ENCODE measurements at regions not wholly inside any gene's neighbourhood (a gene's known extent, or its start where the extent isn't known, plus 50 kb on each side); places are given as distances from the start of the nearest gene placed in this dataset.

DNA sequence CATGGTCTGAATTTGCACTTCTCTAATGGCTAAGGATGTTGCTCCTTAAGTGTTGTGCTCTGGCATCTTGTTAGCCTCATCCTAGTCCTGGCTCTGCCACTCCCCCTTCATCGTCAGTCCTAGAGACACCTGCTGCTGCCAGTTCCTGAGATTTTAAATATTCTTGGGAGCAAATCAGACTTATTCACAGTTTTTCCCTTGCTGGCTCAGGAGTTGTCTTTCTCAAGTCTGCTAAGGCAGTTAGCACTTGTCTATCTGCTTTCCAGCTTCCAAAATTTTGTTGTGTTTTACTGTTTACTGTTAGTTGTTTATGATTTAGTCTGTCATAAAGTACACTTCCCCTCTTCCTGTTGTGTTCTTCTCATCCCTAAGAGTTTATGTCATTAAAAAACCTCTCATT lies 201.0 kb downstream of the KIF26A start:
- DNase-seq, result no peak
- no TSS peak for BruUV-seq (replicated peaks)
- Histone ChIP-seq H3K9me2 (ENCODE audit: insufficient read depth) (no peaks in the 10 kb centered on the region), H3K4me2 (no peak overlapping the region), H3K4me1 (replicated peaks; ENCODE audit: insufficient read depth) (no peaks in the 10 kb centered on the region), H3K27ac (no peak overlapping the region), H3K79me2 (ENCODE audit: low read depth) (no peaks in the 10 kb centered on the region), H4K20me1 (ENCODE audit: insufficient read depth) (no peaks in the 10 kb centered on the region), H3K9me3 (ENCODE audit: insufficient read depth, low read depth) (no peaks in the 10 kb centered on the region), H3K27me3 (ENCODE audit: insufficient read depth, low read depth) (peaks cover 53% of the 10 kb centered on the region), H3F3A (ENCODE audit: insufficient read depth, low read depth) (no peaks in the 10 kb centered on the region), H2AFZ (no peak overlapping the region), H3K36me3 (ENCODE audit: low read depth) (no peaks in the 10 kb centered on the region), H3K4me3 (no peak overlapping the region)
- intact Hi-C loops (cut with micrococcal nuclease; ENCODE audit: unreplicated experiment), result no loop called here
- CTCF ChIA-PET, result no interaction called here
- TF ChIP-seq EZH2 (IDR thresholded peaks at IDR 0.05; ENCODE audit: low read depth), result no peak
- TF ChIP-seq, protein P1, sequence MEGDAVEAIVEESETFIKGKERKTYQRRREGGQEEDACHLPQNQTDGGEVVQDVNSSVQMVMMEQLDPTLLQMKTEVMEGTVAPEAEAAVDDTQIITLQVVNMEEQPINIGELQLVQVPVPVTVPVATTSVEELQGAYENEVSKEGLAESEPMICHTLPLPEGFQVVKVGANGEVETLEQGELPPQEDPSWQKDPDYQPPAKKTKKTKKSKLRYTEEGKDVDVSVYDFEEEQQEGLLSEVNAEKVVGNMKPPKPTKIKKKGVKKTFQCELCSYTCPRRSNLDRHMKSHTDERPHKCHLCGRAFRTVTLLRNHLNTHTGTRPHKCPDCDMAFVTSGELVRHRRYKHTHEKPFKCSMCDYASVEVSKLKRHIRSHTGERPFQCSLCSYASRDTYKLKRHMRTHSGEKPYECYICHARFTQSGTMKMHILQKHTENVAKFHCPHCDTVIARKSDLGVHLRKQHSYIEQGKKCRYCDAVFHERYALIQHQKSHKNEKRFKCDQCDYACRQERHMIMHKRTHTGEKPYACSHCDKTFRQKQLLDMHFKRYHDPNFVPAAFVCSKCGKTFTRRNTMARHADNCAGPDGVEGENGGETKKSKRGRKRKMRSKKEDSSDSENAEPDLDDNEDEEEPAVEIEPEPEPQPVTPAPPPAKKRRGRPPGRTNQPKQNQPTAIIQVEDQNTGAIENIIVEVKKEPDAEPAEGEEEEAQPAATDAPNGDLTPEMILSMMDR (conservative IDR thresholded peaks at IDR 0.05), result no peak
- POLR2A ChIA-PET (ENCODE audit: unreplicated experiment), result no interaction called here

DNA sequence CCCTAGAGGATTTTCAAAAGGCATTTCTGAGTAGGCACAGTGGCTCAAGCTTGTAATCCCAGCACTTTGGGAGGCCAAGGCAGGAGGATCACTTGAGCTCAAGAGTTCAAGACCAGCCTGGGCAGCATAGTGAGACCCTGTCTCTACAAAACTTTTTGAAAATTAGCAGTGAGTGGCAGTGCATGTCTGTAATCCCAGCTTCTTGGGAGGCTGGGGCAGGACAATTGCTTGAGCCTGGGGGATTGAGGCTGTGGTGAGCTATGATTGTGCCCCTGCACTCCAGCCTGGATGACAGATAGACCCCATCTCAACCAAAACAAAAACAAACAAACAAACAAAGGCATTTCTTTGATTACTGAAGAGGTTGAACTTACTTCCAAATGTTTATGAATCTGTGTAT lies 201.4 kb downstream of the KIF26A start:
- H3K4me2 ChIP-seq, result no peak overlapping the region
- no peak for TF ChIP-seq EZH2 (IDR thresholded peaks at IDR 0.05; ENCODE audit: low read depth)
- TF ChIP-seq, protein P1 (conservative IDR thresholded peaks at IDR 0.05), result no peak
- no peaks in the 10 kb centered on the region for H3K36me3 ChIP-seq (ENCODE audit: low read depth)
- BruUV-seq (replicated peaks), result no TSS peak
- no peaks in the 10 kb centered on the region for H3K9me3 ChIP-seq (ENCODE audit: insufficient read depth, low read depth)
- CTCF ChIA-PET, result no interaction called here
- H4K20me1 ChIP-seq (ENCODE audit: insufficient read depth), result no peaks in the 10 kb centered on the region
- H3K27ac ChIP-seq, result no peak overlapping the region
- H3F3A ChIP-seq (ENCODE audit: insufficient read depth, low read depth), result no peaks in the 10 kb centered on the region
- H3K9me2 ChIP-seq (ENCODE audit: insufficient read depth), result no peaks in the 10 kb centered on the region
- no peaks in the 10 kb centered on the region for H3K79me2 ChIP-seq (ENCODE audit: low read depth)
- H3K4me3 ChIP-seq, result no peak overlapping the region
- peaks cover 55% of the 10 kb centered on the region for H3K27me3 ChIP-seq (ENCODE audit: insufficient read depth, low read depth)
- POLR2A ChIA-PET (ENCODE audit: unreplicated experiment), result interaction anchor here (0.7 kb wide), 1 partner anchor 114 kb away, joined by 3 read pairs; no protein-coding TSS in a partner anchor
- no peaks in the 10 kb centered on the region for H3K4me1 ChIP-seq (replicated peaks; ENCODE audit: insufficient read depth)
- DNase-seq, result no peak
- intact Hi-C loops (cut with micrococcal nuclease; ENCODE audit: unreplicated experiment), result no loop called here
- no peak overlapping the region for H2AFZ ChIP-seq

DNA sequence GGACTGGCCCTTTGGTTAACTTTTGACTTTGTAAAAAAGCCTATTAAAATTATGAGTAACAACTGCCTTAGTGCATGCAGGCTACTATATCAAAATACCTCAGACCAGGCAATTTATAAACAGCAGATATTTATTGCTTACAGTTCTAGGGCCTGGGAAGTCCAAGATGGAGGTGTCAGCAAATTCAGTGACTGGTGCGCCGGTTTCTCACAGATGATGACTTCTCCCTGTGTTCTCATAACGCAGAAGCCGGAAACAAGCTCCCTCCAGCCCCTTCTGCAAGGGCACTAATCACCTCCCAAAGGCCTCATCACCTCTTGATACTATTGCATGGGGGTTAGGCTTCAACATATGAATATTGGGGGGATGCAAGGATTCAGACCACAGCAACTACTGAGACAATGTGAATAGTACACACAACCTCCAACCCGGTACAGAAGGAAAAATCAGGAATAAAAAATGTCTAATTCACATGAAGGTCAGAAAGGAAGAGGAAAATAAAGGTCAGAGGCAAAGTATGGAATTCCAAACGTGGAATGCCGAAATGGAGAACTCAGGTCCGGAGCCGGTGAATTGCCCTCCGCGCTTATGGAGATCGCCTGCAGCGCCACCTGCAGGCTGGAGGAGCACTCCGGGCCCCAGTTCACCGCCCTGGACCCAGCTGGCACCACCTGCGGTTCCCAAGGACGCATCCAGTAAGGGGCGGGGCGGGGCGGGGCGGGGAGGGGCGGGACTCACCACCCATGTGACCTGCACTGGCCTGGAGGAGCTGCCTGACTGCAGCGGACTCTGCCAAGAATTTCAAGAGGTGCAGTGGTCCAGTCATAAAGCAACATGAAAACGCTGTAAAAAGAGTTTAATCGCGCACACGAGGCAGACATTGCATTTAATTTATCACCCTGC lies 203.4 kb downstream of the KIF26A start:
- intact Hi-C loops (cut with micrococcal nuclease; ENCODE audit: unreplicated experiment), result no loop called here
- H3K4me3 ChIP-seq, result no peak overlapping the region
- POLR2A ChIA-PET (ENCODE audit: unreplicated experiment), result no interaction called here

More for the DNA sequence above, 203.4 kb downstream of the KIF26A start:
- BruUV-seq (replicated peaks), result no TSS peak
- DNase-seq, result peak in 1 of 2 experiments; percentile 6
- Histone ChIP-seq H3F3A (ENCODE audit: insufficient read depth, low read depth) (no peaks in the 10 kb centered on the region), H3K36me3 (ENCODE audit: low read depth) (no peaks in the 10 kb centered on the region), H3K4me1 (replicated peaks; ENCODE audit: insufficient read depth) (no peaks in the 10 kb centered on the region), H3K27ac (no peak overlapping the region), H3K9me2 (ENCODE audit: insufficient read depth) (no peaks in the 10 kb centered on the region), H4K20me1 (ENCODE audit: insufficient read depth) (no peaks in the 10 kb centered on the region), H3K27me3 (ENCODE audit: insufficient read depth, low read depth) (peaks cover 57% of the 10 kb centered on the region), H2AFZ (no peak overlapping the region), H3K9me3 (ENCODE audit: insufficient read depth, low read depth) (no peaks in the 10 kb centered on the region), H3K79me2 (ENCODE audit: low read depth) (no peaks in the 10 kb centered on the region), H3K4me2 (no peak overlapping the region)
- no peak for TF ChIP-seq EZH2 (IDR thresholded peaks at IDR 0.05; ENCODE audit: low read depth)
- TF ChIP-seq, protein P1 (conservative IDR thresholded peaks at IDR 0.05), result peak; percentile 40; the same call in 1 of the 2 replicates
- CTCF ChIA-PET, result no interaction called here
